Central memory CD8-positive, alpha-beta T cell (primary cell): ENCODE measurements at regions not wholly inside any gene's neighbourhood (a gene's known extent, or its start where the extent isn't known, plus 50 kb on each side); places are given as distances from the start of the nearest gene placed in this dataset.

Source experiments
- ATAC-seq: fragments of 150-1000 bp; cut with Tn5 transposase; replicated peaks from 2 replicates; pipeline ENCODE4 v1.10.0; 2022; ENCODE audit warnings: mild to moderate bottlenecking, moderate FRiP score, moderate number of reproducible peaks; ENCODE audit not compliant: poor library complexity, severe bottlenecking; ENCODE audit errors: extremely low read depth
- DNase-seq, 2 donors: peaks; one replicate each; pipeline ENCODE4 v3.0.0; 2021; ENCODE audit warnings: low spot score in 2 of 2
- H3K27ac Mint-ChIP-seq: one replicate; pipeline ENCODE4 v1.8.0; 2022; ENCODE audit warnings: low read depth, mild to moderate bottlenecking, moderate library complexity, mixed read lengths
- H3K27me3 Mint-ChIP-seq: one replicate; pipeline ENCODE4 v1.8.0; 2022; ENCODE audit warnings: mixed read lengths
- H3K36me3 Mint-ChIP-seq: one replicate; pipeline ENCODE4 v1.8.0; 2022; ENCODE audit warnings: mild to moderate bottlenecking, moderate library complexity, mixed read lengths; ENCODE audit not compliant: insufficient read depth
- H3K4me1 Mint-ChIP-seq: one replicate; pipeline ENCODE4 v1.8.0; 2022; ENCODE audit warnings: mixed read lengths
- H3K4me3 Mint-ChIP-seq: one replicate; pipeline ENCODE4 v1.8.0; 2022; ENCODE audit warnings: mild to moderate bottlenecking, moderate library complexity, mixed read lengths
- H3K9me3 Mint-ChIP-seq: one replicate; pipeline ENCODE4 v1.8.0; 2022; ENCODE audit warnings: mixed read lengths

DNA sequence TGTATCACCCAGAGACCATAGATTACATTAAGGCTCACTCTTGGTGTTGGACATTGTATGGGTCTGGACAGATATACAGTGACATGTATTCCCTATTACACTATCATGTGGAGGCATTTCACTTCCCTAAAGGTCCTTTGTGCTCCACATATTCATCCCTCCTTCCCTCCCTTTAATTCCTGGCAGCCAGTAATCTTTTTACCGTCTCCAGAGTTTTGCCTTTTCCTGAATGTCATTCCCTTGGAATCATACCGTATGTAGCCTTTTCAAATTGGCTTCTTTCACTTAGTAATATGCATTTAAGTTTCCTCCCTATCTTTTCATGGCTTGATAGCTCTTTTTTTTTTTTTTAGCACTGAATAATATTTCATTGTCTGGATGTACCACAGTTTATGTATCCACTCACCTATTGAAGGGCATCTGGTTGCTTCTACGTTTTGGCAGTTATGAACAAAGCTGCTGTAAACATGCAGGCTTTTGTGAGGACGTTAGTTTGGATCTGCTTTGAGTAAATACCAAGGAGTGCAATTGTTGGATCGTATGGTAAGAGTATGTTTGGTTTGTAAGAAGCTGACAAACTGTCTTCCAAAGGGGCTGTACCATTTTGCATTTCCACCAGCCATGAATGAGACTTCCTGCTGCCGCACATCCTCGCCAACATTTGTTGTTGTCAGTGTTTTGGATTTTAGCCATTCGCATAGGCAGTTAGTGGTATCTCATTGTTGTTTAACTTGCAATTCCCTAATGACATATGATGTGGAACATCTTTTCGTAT, 122.1 kb upstream of the SMIM23 start:
- Mint-ChIP-seq H3K36me3 (no peaks in the 10 kb centered on the region), H3K4me3 (no peak overlapping the region), H3K27me3 (no peaks in the 10 kb centered on the region), H3K27ac (no peak overlapping the region), H3K4me1 (no peaks in the 10 kb centered on the region), H3K9me3 (no peaks in the 10 kb centered on the region)
- ATAC-seq (no peak), DNase-seq (no peak)

GRCh38 chr5:171664489-171664888, 121.1 kb upstream of the SMIM23 start:
- Mint-ChIP-seq H3K27me3 (no peaks in the 10 kb centered on the region), H3K4me1 (no peaks in the 10 kb centered on the region), H3K27ac (no peak overlapping the region), H3K4me3 (no peak overlapping the region), H3K9me3 (no peaks in the 10 kb centered on the region), H3K36me3 (no peaks in the 10 kb centered on the region)
- ATAC-seq (no peak), DNase-seq (no peak)

- no peaks in the 10 kb centered on the region for H3K4me1 Mint-ChIP-seq
- H3K27ac Mint-ChIP-seq, result no peak overlapping the region
- ATAC-seq (no peak), DNase-seq (no peak)
- peaks cover 19% of the 10 kb centered on the region for H3K27me3 Mint-ChIP-seq
- H3K9me3 Mint-ChIP-seq, result no peaks in the 10 kb centered on the region
- no peak overlapping the region for H3K4me3 Mint-ChIP-seq
- no peaks in the 10 kb centered on the region for H3K36me3 Mint-ChIP-seq
These were observed 118.8 kb upstream of the SMIM23 start for GRCh38 chr5:171666815-171667214.

GRCh38 chr5:171667341-171668096, 118.1 kb upstream of the SMIM23 start:
- Mint-ChIP-seq H3K27me3 (peaks cover 26% of the 10 kb centered on the region), H3K9me3 (no peaks in the 10 kb centered on the region), H3K4me1 (no peaks in the 10 kb centered on the region), H3K36me3 (no peaks in the 10 kb centered on the region), H3K27ac (no peak overlapping the region), H3K4me3 (no peak overlapping the region)
- ATAC-seq (no peak), DNase-seq (no peak)

- Mint-ChIP-seq H3K27ac (no peak overlapping the region), H3K36me3 (no peaks in the 10 kb centered on the region), H3K4me1 (no peaks in the 10 kb centered on the region), H3K9me3 (no peaks in the 10 kb centered on the region), H3K27me3 (peaks cover 27% of the 10 kb centered on the region), H3K4me3 (no peak overlapping the region)
- DNase-seq, result no peak
- no peak for ATAC-seq
These were observed 117.6 kb upstream of the SMIM23 start for GRCh38 chr5:171668097-171668412.

DNA sequence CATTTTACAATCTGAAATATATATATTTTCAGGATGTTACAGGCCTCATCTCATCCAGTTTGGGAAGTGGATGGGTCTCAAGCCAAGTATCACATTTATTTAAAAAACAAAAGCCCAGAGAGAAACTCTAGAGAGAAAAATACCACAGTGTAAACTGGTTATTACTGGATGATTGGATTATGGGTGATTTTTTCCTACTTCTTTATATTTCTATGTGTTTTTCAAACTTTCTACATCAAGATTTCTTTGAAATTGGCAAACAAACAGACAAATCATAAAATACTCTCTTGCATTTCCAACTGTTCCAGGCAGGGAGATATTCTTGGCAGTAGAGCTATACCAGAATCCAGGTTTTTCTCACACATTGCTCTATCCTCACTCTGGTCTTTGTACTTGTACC, 116.0 kb upstream of the SMIM23 start:
- Mint-ChIP-seq H3K4me3 (no peak overlapping the region), H3K9me3 (no peaks in the 10 kb centered on the region), H3K27me3 (peaks cover 41% of the 10 kb centered on the region), H3K36me3 (no peaks in the 10 kb centered on the region), H3K27ac (no peak overlapping the region), H3K4me1 (no peaks in the 10 kb centered on the region)
- DNase-seq (no peak), ATAC-seq (no peak)

GRCh38 chr5:171672556-171672955, 113.1 kb upstream of the SMIM23 start:
- H3K27me3 Mint-ChIP-seq, result peaks cover 70% of the 10 kb centered on the region
- H3K4me3 Mint-ChIP-seq, result no peak overlapping the region
- DNase-seq, result no peak
- no peaks in the 10 kb centered on the region for H3K9me3 Mint-ChIP-seq
- H3K27ac Mint-ChIP-seq, result no peak overlapping the region
- ATAC-seq, result no peak
- no peaks in the 10 kb centered on the region for H3K4me1 Mint-ChIP-seq
- no peaks in the 10 kb centered on the region for H3K36me3 Mint-ChIP-seq

- Mint-ChIP-seq H3K27ac (no peak overlapping the region), H3K4me1 (no peaks in the 10 kb centered on the region), H3K27me3 (peaks cover 70% of the 10 kb centered on the region), H3K9me3 (no peaks in the 10 kb centered on the region), H3K36me3 (no peaks in the 10 kb centered on the region), H3K4me3 (no peak overlapping the region)
- no peak for ATAC-seq
- no peak for DNase-seq
These were observed 112.3 kb upstream of the SMIM23 start for GRCh38 chr5:171673328-171673727.

DNA sequence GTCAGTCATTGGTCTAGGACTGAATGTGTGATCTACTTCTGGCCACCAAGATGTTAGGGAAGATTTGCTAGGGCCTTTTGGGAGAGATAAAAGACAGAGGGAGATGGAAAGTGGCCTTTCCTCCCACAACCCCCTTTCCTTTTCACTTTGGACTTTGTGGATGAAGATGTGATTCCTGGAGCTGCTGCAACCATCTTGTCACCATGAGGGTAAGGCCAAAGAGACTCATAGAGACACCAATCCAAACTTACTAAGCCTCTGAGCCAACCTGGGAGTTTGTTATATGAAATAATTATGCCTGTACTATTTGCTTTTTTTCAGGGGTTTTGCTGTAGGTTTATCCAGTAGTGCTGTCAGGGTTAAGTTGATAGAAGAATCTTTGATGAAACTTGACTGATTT, 111.8 kb upstream of the SMIM23 start:
- H3K4me1 Mint-ChIP-seq, result no peaks in the 10 kb centered on the region
- H3K4me3 Mint-ChIP-seq, result no peak overlapping the region
- H3K27me3 Mint-ChIP-seq, result peaks cover 75% of the 10 kb centered on the region
- H3K36me3 Mint-ChIP-seq, result no peaks in the 10 kb centered on the region
- no peak overlapping the region for H3K27ac Mint-ChIP-seq
- no peak for DNase-seq
- ATAC-seq, result no peak
- no peaks in the 10 kb centered on the region for H3K9me3 Mint-ChIP-seq

DNA sequence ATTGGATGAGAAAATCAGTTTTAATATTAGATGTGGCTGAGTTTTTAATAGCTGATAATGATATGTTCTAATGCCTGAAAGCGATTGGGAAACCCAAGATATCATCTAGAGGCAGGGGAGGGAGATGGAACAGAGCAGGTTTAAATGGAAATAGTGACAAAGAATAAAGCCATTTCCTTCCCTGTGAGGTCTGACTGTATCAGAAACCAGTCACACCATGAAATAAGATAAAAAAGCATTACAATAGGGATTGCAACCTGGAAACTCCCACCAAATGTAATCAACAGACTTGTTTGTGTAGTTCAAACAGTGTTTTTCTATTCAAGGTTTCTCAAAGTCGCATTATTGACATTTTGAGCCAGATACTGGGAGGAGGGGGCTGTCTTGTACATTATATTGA, 110.1 kb upstream of the SMIM23 start:
- Mint-ChIP-seq H3K4me3 (no peak overlapping the region), H3K27me3 (peaks cover 83% of the 10 kb centered on the region), H3K27ac (no peak overlapping the region)

DNA sequence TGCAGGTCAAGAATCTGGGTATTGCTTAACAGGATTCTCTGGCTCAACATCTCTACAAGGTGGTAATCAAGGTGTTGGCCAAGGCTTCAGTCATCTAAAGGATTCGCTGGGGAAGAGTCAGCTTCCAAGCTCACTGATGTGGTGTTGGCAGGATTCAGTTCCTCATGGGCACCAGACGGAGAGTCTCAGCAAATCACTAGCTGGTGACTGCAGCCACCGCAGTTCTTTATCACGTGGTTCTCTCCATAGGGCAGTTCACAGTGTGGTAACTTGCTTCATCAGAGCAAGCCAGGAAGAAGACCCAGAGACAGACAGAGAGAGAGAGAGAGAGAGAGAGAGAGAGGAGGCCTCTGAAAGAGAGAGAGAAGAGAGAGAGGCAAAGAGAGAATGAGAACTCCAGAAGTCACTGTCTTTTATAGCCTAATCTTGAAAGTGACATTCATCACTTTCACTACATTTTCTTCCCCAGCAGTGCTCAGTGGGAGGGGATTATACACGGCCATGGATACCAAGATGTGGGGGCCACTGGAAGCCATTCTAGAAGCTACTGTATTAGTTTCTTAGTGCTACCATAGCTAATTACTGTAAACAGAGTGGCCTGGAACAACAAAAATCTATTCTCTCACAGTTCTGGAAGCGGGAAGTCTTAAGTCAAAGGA, 109.2 kb upstream of the SMIM23 start:
- peaks cover 81% of the 10 kb centered on the region for H3K27me3 Mint-ChIP-seq
- no peaks in the 10 kb centered on the region for H3K9me3 Mint-ChIP-seq
- H3K4me1 Mint-ChIP-seq, result no peaks in the 10 kb centered on the region
- H3K27ac Mint-ChIP-seq, result no peak overlapping the region
- H3K36me3 Mint-ChIP-seq, result no peaks in the 10 kb centered on the region
- no peak overlapping the region for H3K4me3 Mint-ChIP-seq
- DNase-seq, result no peak
- ATAC-seq, result no peak

More for the DNA sequence above, 110.1 kb upstream of the SMIM23 start:
- no peak for ATAC-seq
- Mint-ChIP-seq H3K36me3 (no peaks in the 10 kb centered on the region), H3K4me1 (no peaks in the 10 kb centered on the region), H3K9me3 (no peaks in the 10 kb centered on the region)
- no peak for DNase-seq

DNA sequence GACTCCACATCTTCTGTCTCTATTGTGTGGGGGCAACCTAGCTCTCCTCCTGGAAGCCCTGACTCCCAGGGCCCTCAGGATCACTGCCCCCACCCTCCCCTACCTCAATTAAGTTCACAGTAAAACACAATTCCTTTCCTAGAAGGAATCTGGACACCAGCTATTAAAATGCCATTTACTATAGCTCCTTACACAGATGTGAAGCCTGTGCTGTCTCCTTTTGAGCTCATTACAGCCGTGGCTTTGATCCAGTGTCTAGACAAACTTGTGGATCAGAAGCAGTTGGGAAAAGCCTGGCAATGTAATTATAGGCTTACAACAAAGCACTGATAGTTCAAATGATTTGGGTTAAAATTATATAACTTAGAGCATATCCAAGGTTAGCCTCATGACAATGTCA, 107.0 kb upstream of the SMIM23 start:
- no peak overlapping the region for H3K27ac Mint-ChIP-seq
- ATAC-seq, result no peak
- peaks cover 85% of the 10 kb centered on the region for H3K27me3 Mint-ChIP-seq
- no peaks in the 10 kb centered on the region for H3K9me3 Mint-ChIP-seq
- no peak overlapping the region for H3K4me3 Mint-ChIP-seq
- H3K36me3 Mint-ChIP-seq, result no peaks in the 10 kb centered on the region
- no peak for DNase-seq
- no peaks in the 10 kb centered on the region for H3K4me1 Mint-ChIP-seq

- DNase-seq (no peak), ATAC-seq (no peak)
- no peak overlapping the region for H3K27ac Mint-ChIP-seq
- no peaks in the 10 kb centered on the region for H3K36me3 Mint-ChIP-seq
- peaks cover 70% of the 10 kb centered on the region for H3K27me3 Mint-ChIP-seq
- H3K4me1 Mint-ChIP-seq, result no peaks in the 10 kb centered on the region
- no peaks in the 10 kb centered on the region for H3K9me3 Mint-ChIP-seq
- no peak overlapping the region for H3K4me3 Mint-ChIP-seq
These were observed 105.1 kb upstream of the SMIM23 start for GRCh38 chr5:171680485-171680884.
